Keratinocyte (primary cell): ENCODE measurements at regions not wholly inside any gene's neighbourhood (a gene's known extent, or its start where the extent isn't known, plus 50 kb on each side); places are given as distances from the start of the nearest gene placed in this dataset.

Experiments
- DNase-seq: peaks from one replicate; pipeline ENCODE4 v3.0.0-alpha.2; 2011; ENCODE audit warnings: low read depth, missing footprints, low spot score
- FAIRE-seq: peaks from 2 replicates; lab custom pipeline; 2011; peaks lifted over from hg19 to GRCh38; lab: Jason Lieb, UNC
- H2AFZ ChIP-seq: 2 replicates; pipeline ENCODE4 v1.6.0; 2012; ENCODE audit warnings: low read length, control low read depth, inconsistent platforms; ENCODE audit not compliant: control insufficient read depth
- H3K27ac ChIP-seq: 2 replicates; pipeline ENCODE4 v1.5.1; 2011; ENCODE audit warnings: low read length; ENCODE audit not compliant: control insufficient read depth, insufficient read depth
- H3K27me3 ChIP-seq: 3 replicates; pipeline ENCODE4 v1.6.0; 2011; ENCODE audit warnings: low read length; ENCODE audit not compliant: control insufficient read depth, insufficient read depth; ENCODE audit errors: extremely low read depth
- H3K36me3 ChIP-seq, 2 experiments: 2 replicates in 1 of 2; 3 replicates in 1 of 2; pipeline ENCODE4 v1.5.1; 2011; ENCODE audit warnings: low read length in 2 of 2, mild to moderate bottlenecking in 1 of 2; ENCODE audit not compliant: control insufficient read depth in 2 of 2, insufficient read depth in 2 of 2; ENCODE audit errors: extremely low read depth in 1 of 2
- H3K4me1 ChIP-seq: 3 replicates; pipeline ENCODE4 v1.5.1; 2011; ENCODE audit warnings: low read length; ENCODE audit not compliant: control insufficient read depth, insufficient read depth; ENCODE audit errors: extremely low read depth
- H3K4me2 ChIP-seq: 3 replicates; pipeline ENCODE4 v1.6.0; 2011; ENCODE audit warnings: low read depth, low read length; ENCODE audit not compliant: control insufficient read depth, insufficient read depth; ENCODE audit errors: extremely low read depth
- H3K4me3 ChIP-seq, 3 experiments: fragments of 200-600 bp in 1 of 3; sonication (generic) in 1 of 3; 2 replicates in 2 of 3; 3 replicates in 1 of 3; pipeline ENCODE4 v1.5.1; 2011 to 2016; ENCODE audit warnings: low read length in 3 of 3, mild to moderate bottlenecking in 3 of 3, control low read depth in 2 of 3, inconsistent platforms in 1 of 3, low read depth in 1 of 3, mixed read lengths in 1 of 3, mixed run types in 1 of 3, moderate library complexity in 1 of 3; ENCODE audit not compliant: control insufficient read depth in 2 of 3, insufficient read depth in 2 of 3; ENCODE audit errors: extremely low read depth in 1 of 3
- H3K79me2 ChIP-seq: 2 replicates; pipeline ENCODE4 v1.6.0; 2012; ENCODE audit warnings: low read length; ENCODE audit not compliant: control insufficient read depth, insufficient read depth
- H3K9ac ChIP-seq: 3 replicates; pipeline ENCODE4 v1.6.0; 2011; ENCODE audit warnings: low read length; ENCODE audit not compliant: control insufficient read depth, insufficient read depth; ENCODE audit errors: extremely low read depth
- H3K9me1 ChIP-seq: 3 replicates; pipeline ENCODE4 v1.6.0; 2011; ENCODE audit warnings: low read length; ENCODE audit not compliant: control insufficient read depth, insufficient read depth; ENCODE audit errors: extremely low read depth
- H3K9me3 ChIP-seq: 2 replicates; pipeline ENCODE4 v1.5.1; 2012; ENCODE audit warnings: low read depth, low read length; ENCODE audit not compliant: control insufficient read depth
- H4K20me1 ChIP-seq: 3 replicates; pipeline ENCODE4 v1.6.0; 2011; ENCODE audit warnings: low read length; ENCODE audit not compliant: control insufficient read depth, insufficient read depth; ENCODE audit errors: extremely low read depth
- EZH2 ChIP-seq: IDR thresholded peaks from one replicate; pipeline ENCODE4 v1.6.1; 2012; ENCODE audit warnings: inconsistent platforms, mild to moderate bottlenecking, low read length, moderate library complexity
- dilution Hi-C: fragments of 300-500 bp; cut with MboI; formaldehyde crosslinking; loops from one replicate; pipeline ENCODE4 v1.7.0; 2020; ENCODE audit warnings: low sequenced_read_pairs; ENCODE audit not compliant: extremely low pct_ligation_motif_present
- TF ChIP-seq, protein P1 (sequence below), 3 experiments: IDR thresholded peaks in 1 of 3; conservative IDR thresholded peaks in 1 of 3; optimal IDR thresholded peaks in 1 of 3; 2 replicates in 2 of 3; 3 replicates in 1 of 3; pipeline versions ENCODE3 to v1.5.1; 2011; ENCODE audit warnings: low read length in 3 of 3, mild to moderate bottlenecking in 3 of 3, moderate library complexity in 2 of 3, control low read depth in 1 of 3, inconsistent platforms in 1 of 3; ENCODE audit not compliant: insufficient read depth in 2 of 3; ENCODE audit errors: extremely low read depth in 1 of 3

DNA sequence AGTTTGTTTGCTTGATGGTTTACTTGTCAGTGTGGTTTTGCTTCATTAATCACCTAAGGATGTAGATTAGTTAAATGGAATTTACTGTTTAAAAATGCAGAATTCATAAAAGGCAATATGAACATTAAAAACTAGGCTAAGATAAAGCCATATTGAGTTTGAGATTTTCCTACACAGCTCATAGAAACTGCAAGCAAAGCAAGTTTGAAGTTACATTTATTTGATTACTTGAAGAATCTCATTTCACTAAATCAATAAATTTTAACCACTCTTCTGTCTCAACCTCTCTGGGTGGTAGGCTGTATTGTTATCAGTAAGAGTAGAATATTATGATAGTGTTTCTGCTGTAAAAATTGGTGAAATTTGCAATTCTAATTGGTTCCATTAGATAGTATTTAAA, 1180.7 kb upstream of the SLC10A2 start:
- Histone ChIP-seq H3K79me2 (no peaks in the 10 kb centered on the region), H3K4me3 (no peak overlapping the region), H4K20me1 (no peaks in the 10 kb centered on the region), H3K9ac (no peak overlapping the region), H3K27ac (no peak overlapping the region), H3K36me3 (no peaks in the 10 kb centered on the region), H3K9me3 (no peaks in the 10 kb centered on the region), H2AFZ (no peak overlapping the region), H3K4me2 (no peak overlapping the region), H3K27me3 (no peaks in the 10 kb centered on the region), H3K9me1 (no peaks in the 10 kb centered on the region), H3K4me1 (no peaks in the 10 kb centered on the region)
- TF ChIP-seq EZH2 = no peak
- TF ChIP-seq, protein P1, sequence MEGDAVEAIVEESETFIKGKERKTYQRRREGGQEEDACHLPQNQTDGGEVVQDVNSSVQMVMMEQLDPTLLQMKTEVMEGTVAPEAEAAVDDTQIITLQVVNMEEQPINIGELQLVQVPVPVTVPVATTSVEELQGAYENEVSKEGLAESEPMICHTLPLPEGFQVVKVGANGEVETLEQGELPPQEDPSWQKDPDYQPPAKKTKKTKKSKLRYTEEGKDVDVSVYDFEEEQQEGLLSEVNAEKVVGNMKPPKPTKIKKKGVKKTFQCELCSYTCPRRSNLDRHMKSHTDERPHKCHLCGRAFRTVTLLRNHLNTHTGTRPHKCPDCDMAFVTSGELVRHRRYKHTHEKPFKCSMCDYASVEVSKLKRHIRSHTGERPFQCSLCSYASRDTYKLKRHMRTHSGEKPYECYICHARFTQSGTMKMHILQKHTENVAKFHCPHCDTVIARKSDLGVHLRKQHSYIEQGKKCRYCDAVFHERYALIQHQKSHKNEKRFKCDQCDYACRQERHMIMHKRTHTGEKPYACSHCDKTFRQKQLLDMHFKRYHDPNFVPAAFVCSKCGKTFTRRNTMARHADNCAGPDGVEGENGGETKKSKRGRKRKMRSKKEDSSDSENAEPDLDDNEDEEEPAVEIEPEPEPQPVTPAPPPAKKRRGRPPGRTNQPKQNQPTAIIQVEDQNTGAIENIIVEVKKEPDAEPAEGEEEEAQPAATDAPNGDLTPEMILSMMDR (optimal IDR thresholded peaks at IDR 0.05 in 1 of 3, IDR thresholded peaks at IDR 0.05 in 1 of 3, conservative IDR thresholded peaks at IDR 0.05 in 1 of 3; ENCODE audit: extremely low read depth in 1 of 3, insufficient read depth in 2 of 3, low read length in 3 of 3) = no peak
- dilution Hi-C loops = no loop called here
- DNase-seq = no peak
- no peak for FAIRE-seq

- Histone ChIP-seq H3K79me2 (no peaks in the 10 kb centered on the region), H4K20me1 (no peaks in the 10 kb centered on the region), H3K9me3 (peaks cover 1% of the 10 kb centered on the region), H3K27me3 (no peaks in the 10 kb centered on the region), H3K9ac (no peak overlapping the region), H2AFZ (no peak overlapping the region), H3K4me1 (no peaks in the 10 kb centered on the region), H3K27ac (no peak overlapping the region), H3K36me3 (no peaks in the 10 kb centered on the region), H3K9me1 (no peaks in the 10 kb centered on the region), H3K4me2 (no peak overlapping the region), H3K4me3 (no peak overlapping the region)
- DNase-seq = no peak
- dilution Hi-C loops = no loop called here
- no peak for FAIRE-seq
- TF ChIP-seq, protein P1 (optimal IDR thresholded peaks at IDR 0.05 in 1 of 3, IDR thresholded peaks at IDR 0.05 in 1 of 3, conservative IDR thresholded peaks at IDR 0.05 in 1 of 3; ENCODE audit: extremely low read depth in 1 of 3, insufficient read depth in 2 of 3, low read length in 3 of 3) = no peak
- no peak for TF ChIP-seq EZH2
These were observed 1140.3 kb upstream of the SLC10A2 start for GRCh38 chr13:104206450-104207044.
